ENCODE measurements at regions not wholly inside any gene's neighbourhood (a gene's known extent, or its start where the extent isn't known, plus 50 kb on each side); places are given as distances from the start of the nearest gene placed in this dataset.

DNA sequence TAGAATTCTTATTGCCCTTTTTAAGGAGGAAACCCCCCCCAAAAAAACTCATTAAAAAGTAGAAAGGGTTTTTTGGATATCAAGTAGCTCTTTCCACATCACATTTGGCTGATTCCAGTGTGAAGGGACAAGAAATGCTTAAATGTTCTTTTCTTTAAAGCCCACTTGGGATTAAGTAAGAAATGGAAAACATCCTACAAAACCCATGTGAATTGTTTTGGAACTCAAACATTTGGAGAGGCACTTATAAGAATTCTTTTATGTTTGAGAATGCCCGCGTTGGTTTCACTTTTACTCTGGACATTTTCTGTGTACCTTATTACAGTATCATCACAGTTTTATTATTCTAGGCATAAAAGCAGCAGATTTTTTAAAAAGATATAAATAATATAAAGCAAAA, 301.1 kb upstream of the ACTBL2 start:
- DNase-seq (ENCODE audit: low read depth in 1 of 2, low spot score in 2 of 2) (no peak), FAIRE-seq (no peak)
- Histone ChIP-seq H3K23ac (ENCODE audit: insufficient read length) (no peak overlapping the region), H3K9ac (replicated peaks in 1 of 4; ENCODE audit: extremely low read depth in 1 of 4, low read depth in 3 of 4, low read length in 3 of 4) (no peak overlapping the region), H2BK12ac (ENCODE audit: low read depth, low read length) (no peak overlapping the region), H3K56ac (replicated peaks; ENCODE audit: insufficient read length, low read depth, low read length) (no peak overlapping the region), H3K23me2 (ENCODE audit: low read depth, low read length) (no peaks in the 10 kb centered on the region), H4K20me1 (replicated peaks in 1 of 2; ENCODE audit: control insufficient read depth in 1 of 2, insufficient read depth in 2 of 2, low read length in 2 of 2) (no peaks in the 10 kb centered on the region), H4K8ac (ENCODE audit: extremely low read depth, insufficient read depth, low read length) (no peak overlapping the region), H2BK120ac (replicated peaks; ENCODE audit: low read depth, low read length) (no peak overlapping the region), H4K5ac (ENCODE audit: insufficient read length, low read depth, low read length) (no peak overlapping the region), H3K27me3 (replicated peaks in 1 of 4; ENCODE audit: control insufficient read depth in 3 of 4, extremely low read depth in 1 of 4, insufficient read depth in 3 of 4, low read length in 3 of 4) (no peaks in the 10 kb centered on the region), H2BK20ac (ENCODE audit: low read length) (no peak overlapping the region), H2AK5ac (ENCODE audit: low read depth, low read length) (no peak overlapping the region), H2BK15ac (ENCODE audit: low read length) (no peak overlapping the region), H3K4me1 (replicated peaks in 1 of 4; ENCODE audit: control insufficient read depth in 3 of 4, insufficient read depth in 4 of 4, low read length in 3 of 4) (no peaks in the 10 kb centered on the region), H3K79me1 (ENCODE audit: low read depth, low read length) (no peaks in the 10 kb centered on the region), H4K91ac (replicated peaks; ENCODE audit: insufficient read length, low read length) (no peak overlapping the region), H3K27ac (ENCODE audit: low read depth, low read length) (no peak overlapping the region), H3K4me3 (ENCODE audit: extremely low read depth in 1 of 4, insufficient read depth in 2 of 4, low read depth in 3 of 4, low read length in 4 of 4) (no peak overlapping the region), H3K79me2 (ENCODE audit: control insufficient read depth in 1 of 2, insufficient read depth in 2 of 2, low read length in 2 of 2) (no peaks in the 10 kb centered on the region), H3K14ac (ENCODE audit: insufficient read length) (no peak overlapping the region), H3K9me3 (ENCODE audit: insufficient read depth in 2 of 2, low read depth in 1 of 2, low read length in 1 of 2) (no peaks in the 10 kb centered on the region), H2AFZ (ENCODE audit: low read length) (no peak overlapping the region), H2BK5ac (ENCODE audit: low read depth, low read length) (no peak overlapping the region), H3K18ac (ENCODE audit: extremely low read depth, low read length) (no peak overlapping the region), H3K4ac (replicated peaks; ENCODE audit: insufficient read length, low read depth, low read length) (no peak overlapping the region), H3K36me3 (ENCODE audit: control insufficient read depth in 2 of 4, insufficient read depth in 4 of 4, low read length in 3 of 4) (no peaks in the 10 kb centered on the region), H3K4me2 (ENCODE audit: insufficient read depth in 1 of 2, low read depth in 2 of 2, low read length in 2 of 2) (no peak overlapping the region)
- TF ChIP-seq TCF12 (IDR thresholded peaks at IDR 0.05; ENCODE audit: low read depth, low read length), result no peak
- TF ChIP-seq EGR1 (IDR thresholded peaks at IDR 0.05; ENCODE audit: borderline replicate concordance, low read depth, low read length), result no peak
- no peak for TF ChIP-seq SIX5 (IDR thresholded peaks at IDR 0.05; ENCODE audit: low read depth, low read length)
- no peak for TF ChIP-seq SP4 (IDR thresholded peaks at IDR 0.05; ENCODE audit: low read length)
- no peak for TF ChIP-seq CBX5 (IDR thresholded peaks at IDR 0.05; ENCODE audit: low read depth, low read length)
- TF ChIP-seq POLR2AphosphoS5 (IDR thresholded peaks at IDR 0.05; ENCODE audit: low read depth, low read length), result no peak
- TF ChIP-seq SIRT6 (IDR thresholded peaks at IDR 0.05; ENCODE audit: low read length), result no peak
- TF ChIP-seq BRCA1 (IDR thresholded peaks at IDR 0.05; ENCODE audit: low read depth, low read length), result no peak
- no peak for TF ChIP-seq E2F6 (IDR thresholded peaks at IDR 0.05)
- WGBS, 2 experiments (ENCODE audit: extremely low coverage in 1 of 2, insufficient coverage in 1 of 2, insufficient read length in 1 of 2, insufficient replicate concordance in 2 of 2, low coverage in 1 of 2, low lambda C conversion rate in 2 of 2, missing lambda C conversion rate in 1 of 2), result 91% methylated on average over 2 of the region's 2 CpGs; no CpG with 5 or more reads in 1 of the 2 experiments
- ChIA-PET POLR2A (ENCODE audit: partially characterized antibody) (no interaction called here), CTCF (ENCODE audit: partially characterized antibody) (no interaction called here)

Data from H1 (cell line).